Activated B cell treated with CpG ODN at 0.5 μM for 24 hours (primary cell): ENCODE measurements at regions not wholly inside any gene's neighbourhood (a gene's known extent, or its start where the extent isn't known, plus 50 kb on each side); places are given as distances from the start of the nearest gene placed in this dataset.

Source experiments
- ATAC-seq: fragments of 200-7000 bp; cut with Tn5 transposase; one replicate; pipeline ENCODE4 v1.10.0; 2021; ENCODE audit warnings: low read depth, mild to moderate bottlenecking, moderate library complexity
- CTCF ChIA-PET: fragments of 350-600 bp; sonication (Branson Sonifier 250); formaldehyde crosslinking; loops from one replicate; lab custom pipeline; 2021; ENCODE audit warnings: antibody characterized with exemption; lab: Charles Lee
- POLR2A ChIA-PET: fragments of 350-600 bp; sonication (Branson Sonifier 250); formaldehyde crosslinking; loops from one replicate; lab custom pipeline; 2021; ENCODE audit warnings: antibody characterized with exemption; lab: Charles Lee
- DNase-seq: peaks from one replicate; pipeline ENCODE4 v3.0.0; 2022
- H3K27ac Mint-ChIP-seq: one replicate; pipeline ENCODE4 v1.8.0; 2020; ENCODE audit warnings: mixed read lengths
- H3K27me3 Mint-ChIP-seq: one replicate; pipeline ENCODE4 v1.8.0; 2021; ENCODE audit warnings: mixed read lengths
- H3K36me3 Mint-ChIP-seq: one replicate; pipeline ENCODE4 v1.8.0; 2021; ENCODE audit warnings: low read depth, mixed read lengths
- H3K4me1 Mint-ChIP-seq: one replicate; pipeline ENCODE4 v1.8.0; 2021; ENCODE audit warnings: mixed read lengths
- H3K4me3 Mint-ChIP-seq: one replicate; pipeline ENCODE4 v1.8.0; 2020; ENCODE audit warnings: mild to moderate bottlenecking, mixed read lengths
- H3K9me3 Mint-ChIP-seq: one replicate; pipeline ENCODE4 v1.8.0; 2020; ENCODE audit warnings: mixed read lengths
- intact Hi-C: fragments of 100-400 bp; cut with micrococcal nuclease; formaldehyde crosslinking; loops from one replicate; pipeline ENCODE4 v1.15.1; 2024
- TF ChIP-seq, protein P1 (sequence below): fragments of 200-600 bp; IDR thresholded peaks from one replicate; pipeline ENCODE4 v1.8.0; 2022; ENCODE audit warnings: antibody characterized with exemption, mild to moderate bottlenecking

DNA sequence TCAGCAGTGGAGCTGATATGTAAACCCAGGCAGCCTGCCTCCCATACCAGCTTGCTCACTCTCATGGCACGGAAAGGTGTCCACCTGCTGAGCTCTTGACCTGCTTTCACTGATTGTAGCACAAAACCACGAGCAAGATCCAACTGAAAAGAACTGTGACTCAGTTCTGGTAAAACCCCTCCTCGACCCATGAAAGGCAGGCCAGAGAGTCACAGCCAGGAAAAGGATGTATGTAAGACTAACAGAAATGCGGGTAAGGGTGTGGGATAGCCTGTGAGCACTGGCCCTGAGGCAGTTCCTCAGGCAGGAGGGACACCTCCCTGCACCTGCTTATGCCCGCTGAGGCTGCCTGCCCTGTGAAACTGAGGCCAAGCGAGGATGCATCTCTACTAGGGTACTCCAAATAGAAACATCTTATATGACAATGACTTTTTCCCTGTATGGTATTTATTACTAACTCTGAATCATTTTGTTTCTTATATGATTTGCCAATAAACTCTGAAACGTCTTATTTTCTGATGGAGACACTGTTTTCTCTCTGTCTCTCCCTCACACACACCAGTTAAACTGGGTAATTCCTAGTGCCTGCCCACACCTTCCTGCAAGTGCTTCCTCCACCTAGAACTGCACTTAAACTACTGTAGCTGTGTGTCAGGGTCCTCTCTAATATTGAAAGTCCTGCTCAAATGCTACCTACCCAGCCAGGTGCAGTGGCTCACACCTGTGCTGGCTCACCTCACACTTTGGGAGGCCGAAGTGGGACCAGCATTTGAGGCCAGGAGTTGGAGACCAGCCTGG lies 73.3 kb upstream of the GHITM start:
- H3K4me3 Mint-ChIP-seq: no peak overlapping the region
- H3K27ac Mint-ChIP-seq: no peak overlapping the region
- H3K9me3 Mint-ChIP-seq: peaks cover 4% of the 10 kb centered on the region
- no peak for ATAC-seq
- H3K36me3 Mint-ChIP-seq: no peaks in the 10 kb centered on the region
- CTCF ChIA-PET: no interaction called here
- DNase-seq: no peak
- intact Hi-C loops: no loop called here
- no peaks in the 10 kb centered on the region for H3K4me1 Mint-ChIP-seq
- H3K27me3 Mint-ChIP-seq: peaks cover 4% of the 10 kb centered on the region
- TF ChIP-seq, protein P1, sequence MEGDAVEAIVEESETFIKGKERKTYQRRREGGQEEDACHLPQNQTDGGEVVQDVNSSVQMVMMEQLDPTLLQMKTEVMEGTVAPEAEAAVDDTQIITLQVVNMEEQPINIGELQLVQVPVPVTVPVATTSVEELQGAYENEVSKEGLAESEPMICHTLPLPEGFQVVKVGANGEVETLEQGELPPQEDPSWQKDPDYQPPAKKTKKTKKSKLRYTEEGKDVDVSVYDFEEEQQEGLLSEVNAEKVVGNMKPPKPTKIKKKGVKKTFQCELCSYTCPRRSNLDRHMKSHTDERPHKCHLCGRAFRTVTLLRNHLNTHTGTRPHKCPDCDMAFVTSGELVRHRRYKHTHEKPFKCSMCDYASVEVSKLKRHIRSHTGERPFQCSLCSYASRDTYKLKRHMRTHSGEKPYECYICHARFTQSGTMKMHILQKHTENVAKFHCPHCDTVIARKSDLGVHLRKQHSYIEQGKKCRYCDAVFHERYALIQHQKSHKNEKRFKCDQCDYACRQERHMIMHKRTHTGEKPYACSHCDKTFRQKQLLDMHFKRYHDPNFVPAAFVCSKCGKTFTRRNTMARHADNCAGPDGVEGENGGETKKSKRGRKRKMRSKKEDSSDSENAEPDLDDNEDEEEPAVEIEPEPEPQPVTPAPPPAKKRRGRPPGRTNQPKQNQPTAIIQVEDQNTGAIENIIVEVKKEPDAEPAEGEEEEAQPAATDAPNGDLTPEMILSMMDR: no peak
- POLR2A ChIA-PET: no interaction called here

- Mint-ChIP-seq H3K4me1 (no peaks in the 10 kb centered on the region), H3K27ac (no peak overlapping the region), H3K9me3 (peaks cover 4% of the 10 kb centered on the region), H3K4me3 (no peak overlapping the region), H3K36me3 (no peaks in the 10 kb centered on the region), H3K27me3 (no peaks in the 10 kb centered on the region)
- ChIA-PET CTCF (no interaction called here), POLR2A (no interaction called here)
- no peak for DNase-seq
- intact Hi-C loops: no loop called here
- TF ChIP-seq, protein P1: no peak
- ATAC-seq: no peak
Measured at GRCh38 chr10:84074521-84074920, 64.8 kb upstream of the GHITM start.

DNA sequence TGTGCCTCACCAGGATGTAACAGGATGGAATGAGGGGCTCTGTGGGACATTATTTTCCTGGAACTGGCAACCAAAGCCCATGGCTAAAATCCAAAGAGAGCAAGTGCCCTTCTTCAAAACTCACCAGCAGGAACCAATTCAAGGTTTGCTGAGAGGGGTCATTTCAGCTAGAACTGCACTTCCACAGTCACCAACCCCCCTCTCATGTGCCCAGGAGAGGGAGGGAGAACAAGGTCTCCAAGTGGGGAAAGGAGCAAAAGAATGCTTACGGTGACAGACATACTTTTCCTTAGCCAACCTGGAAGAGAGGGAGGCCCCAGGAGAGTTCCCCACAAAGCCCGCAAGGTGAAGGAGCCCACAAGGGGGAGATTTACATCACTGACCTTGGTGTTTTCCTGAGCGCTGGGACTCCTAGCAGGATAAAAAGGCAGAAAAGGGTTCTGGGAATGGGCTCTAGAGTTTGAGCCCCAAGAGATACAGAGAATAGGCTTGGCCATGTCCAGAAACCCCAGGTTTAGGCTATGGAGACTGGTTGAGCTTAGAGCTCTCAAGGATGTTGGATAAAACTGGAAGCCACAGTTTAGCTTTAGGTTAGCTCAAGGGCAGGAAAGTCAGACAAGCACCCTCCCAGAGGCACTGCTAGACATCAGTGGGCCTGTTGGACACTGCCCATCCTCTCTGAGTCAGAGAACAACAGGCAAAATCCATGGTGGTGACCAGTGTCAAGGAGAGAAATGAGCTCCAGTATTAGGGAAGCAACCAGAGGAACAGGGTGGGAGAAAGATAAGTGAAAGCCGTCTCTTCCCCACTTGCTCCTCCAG lies 63.9 kb upstream of the GHITM start:
- ChIA-PET POLR2A (no interaction called here), CTCF (no interaction called here)
- ATAC-seq (no peak), DNase-seq (no peak)
- Mint-ChIP-seq H3K36me3 (no peaks in the 10 kb centered on the region), H3K4me3 (no peak overlapping the region), H3K27ac (no peak overlapping the region), H3K9me3 (no peaks in the 10 kb centered on the region), H3K4me1 (no peaks in the 10 kb centered on the region), H3K27me3 (no peaks in the 10 kb centered on the region)
- TF ChIP-seq, protein P1: no peak
- intact Hi-C loops: no loop called here

GRCh38 chr10:84076047-84076388 lies 63.3 kb upstream of the GHITM start:
- H3K27me3 Mint-ChIP-seq: no peaks in the 10 kb centered on the region
- no peaks in the 10 kb centered on the region for H3K4me1 Mint-ChIP-seq
- intact Hi-C loops: no loop called here
- no peak overlapping the region for H3K27ac Mint-ChIP-seq
- TF ChIP-seq, protein P1: no peak
- no peaks in the 10 kb centered on the region for H3K9me3 Mint-ChIP-seq
- CTCF ChIA-PET: no interaction called here
- DNase-seq (no peak), ATAC-seq (no peak)
- H3K36me3 Mint-ChIP-seq: no peaks in the 10 kb centered on the region
- no peak overlapping the region for H3K4me3 Mint-ChIP-seq
- POLR2A ChIA-PET: no interaction called here

DNA sequence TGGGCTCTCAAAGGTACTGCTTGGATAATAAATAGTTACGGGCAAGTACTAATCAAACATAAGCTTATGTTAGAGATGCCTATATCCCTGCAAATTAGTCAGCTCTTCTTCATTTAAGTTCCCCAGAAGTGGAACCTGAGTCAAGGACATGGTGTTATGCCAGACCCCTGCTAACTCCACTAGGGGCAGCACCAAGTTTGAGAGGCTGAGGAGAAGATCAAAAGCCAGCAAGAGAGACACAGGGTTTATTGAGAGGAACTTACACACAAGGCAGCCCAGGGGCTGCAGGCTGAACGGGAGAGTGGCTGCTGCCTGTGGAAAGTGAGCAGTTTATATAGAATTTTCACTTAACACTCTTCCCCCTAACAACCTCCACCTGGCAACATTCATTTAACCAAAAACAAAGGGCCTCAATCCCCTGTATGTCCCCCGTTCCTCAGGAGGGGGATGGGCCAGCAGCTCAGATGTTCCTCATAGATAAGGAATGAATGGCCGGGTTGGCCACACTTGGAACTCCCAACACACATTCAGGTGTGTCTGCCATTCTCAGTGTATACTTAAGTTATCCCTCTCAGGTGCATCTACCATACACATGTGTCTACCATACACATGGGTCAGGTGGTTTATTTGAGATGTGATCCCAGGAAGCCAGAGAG lies 62.6 kb upstream of the GHITM start:
- ChIA-PET POLR2A (no interaction called here), CTCF (no interaction called here)
- no peaks in the 10 kb centered on the region for H3K9me3 Mint-ChIP-seq
- no peak for ATAC-seq
- no peak overlapping the region for H3K27ac Mint-ChIP-seq
- intact Hi-C loops: no loop called here
- TF ChIP-seq, protein P1: no peak
- H3K4me1 Mint-ChIP-seq: no peaks in the 10 kb centered on the region
- DNase-seq: no peak
- no peaks in the 10 kb centered on the region for H3K36me3 Mint-ChIP-seq
- H3K4me3 Mint-ChIP-seq: no peak overlapping the region
- H3K27me3 Mint-ChIP-seq: no peaks in the 10 kb centered on the region
